Kidney epithelial cell (primary cell): ENCODE measurements at regions not wholly inside any gene's neighbourhood (a gene's known extent, or its start where the extent isn't known, plus 50 kb on each side); places are given as distances from the start of the nearest gene placed in this dataset.

Source experiments
- DNase-seq: peaks from one replicate; pipeline ENCODE4 v3.0.0-alpha.2; 2010; ENCODE audit warnings: low read depth
- H3K27me3 ChIP-seq: 2 replicates; pipeline ENCODE4 v1.6.0; 2011; ENCODE audit warnings: low read length; ENCODE audit not compliant: control insufficient read depth, insufficient read depth
- H3K36me3 ChIP-seq: 2 replicates; pipeline ENCODE4 v1.5.1; 2011; ENCODE audit warnings: low read length; ENCODE audit not compliant: control insufficient read depth, insufficient read depth
- H3K4me3 ChIP-seq: 2 replicates; pipeline ENCODE4 v1.5.1; 2011; ENCODE audit warnings: low read depth, mild to moderate bottlenecking, control low read depth, low read length
- CTCF ChIP-seq: IDR thresholded peaks from 2 replicates; pipeline ENCODE4 v1.5.1; 2011; ENCODE audit warnings: mild to moderate bottlenecking, moderate library complexity, low read length, control low read depth, inconsistent platforms; ENCODE audit not compliant: insufficient read depth, poor library complexity, severe bottlenecking

- no peaks in the 10 kb centered on the region for H3K27me3 ChIP-seq
- DNase-seq = no peak
- no peak for TF ChIP-seq CTCF
- no peaks in the 10 kb centered on the region for H3K36me3 ChIP-seq
- no peak overlapping the region for H3K4me3 ChIP-seq
Measured at GRCh38 chr3:178126686-178127085, 409.6 kb upstream of the KCNMB2 start.

- no peak for TF ChIP-seq CTCF
- H3K36me3 ChIP-seq = no peaks in the 10 kb centered on the region
- H3K27me3 ChIP-seq = no peaks in the 10 kb centered on the region
- no peak overlapping the region for H3K4me3 ChIP-seq
- DNase-seq = no peak
Measured at GRCh38 chr3:178127221-178127620, 409.0 kb upstream of the KCNMB2 start.

GRCh38 chr3:178129109-178129508, 407.1 kb upstream of the KCNMB2 start:
- no peaks in the 10 kb centered on the region for H3K36me3 ChIP-seq
- DNase-seq = no peak
- no peak for TF ChIP-seq CTCF

GRCh38 chr3:178131801-178132200, 404.4 kb upstream of the KCNMB2 start:
- Histone ChIP-seq H3K36me3 (no peaks in the 10 kb centered on the region), H3K27me3 (no peaks in the 10 kb centered on the region), H3K4me3 (no peak overlapping the region)
- TF ChIP-seq CTCF = no peak
- DNase-seq = no peak

More at GRCh38 chr3:178129109-178129508, 407.1 kb upstream of the KCNMB2 start:
- H3K27me3 ChIP-seq = no peaks in the 10 kb centered on the region
- H3K4me3 ChIP-seq = no peak overlapping the region

GRCh38 chr3:178137206-178137605, 399.0 kb upstream of the KCNMB2 start:
- Histone ChIP-seq H3K36me3 (no peaks in the 10 kb centered on the region), H3K4me3 (no peak overlapping the region), H3K27me3 (no peaks in the 10 kb centered on the region)
- no peak for TF ChIP-seq CTCF
- no peak for DNase-seq

GRCh38 chr3:178137831-178138230, 398.4 kb upstream of the KCNMB2 start:
- no peak for TF ChIP-seq CTCF
- H3K4me3 ChIP-seq = no peak overlapping the region
- DNase-seq = no peak
- H3K27me3 ChIP-seq = no peaks in the 10 kb centered on the region
- no peaks in the 10 kb centered on the region for H3K36me3 ChIP-seq
